ENCODE measurements at regions not wholly inside any gene's neighbourhood (a gene's known extent, or its start where the extent isn't known, plus 50 kb on each side); places are given as distances from the start of the nearest gene placed in this dataset.

DNA sequence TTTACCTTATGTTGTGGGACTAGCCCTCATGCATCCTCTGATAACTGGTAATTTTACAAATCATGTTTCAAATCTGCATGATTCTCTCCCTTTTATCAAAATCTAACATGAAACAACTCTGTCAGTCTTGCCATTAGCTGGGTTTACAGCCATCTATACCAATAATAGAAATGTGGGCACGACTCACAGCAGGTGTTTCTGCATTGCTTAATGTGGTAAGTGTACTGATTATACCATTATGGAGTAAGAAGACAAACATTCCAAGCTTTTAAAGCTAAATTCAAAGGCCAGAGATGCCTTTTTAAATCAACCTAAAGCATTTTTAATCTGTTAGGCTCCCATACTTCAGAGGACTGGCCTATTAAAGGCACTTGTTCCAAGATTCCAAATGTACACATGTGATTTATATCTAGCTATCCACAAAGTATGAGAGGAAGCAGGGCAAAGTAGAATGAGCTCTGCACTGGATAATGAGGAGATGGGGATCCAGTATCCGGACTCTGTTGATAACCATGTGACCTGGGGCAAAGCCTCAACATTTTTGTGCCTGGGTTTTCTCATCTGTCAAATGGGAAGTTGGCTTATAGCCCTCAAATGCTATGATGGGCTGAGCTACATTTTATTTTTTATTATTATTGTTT, 52.3 kb upstream of the FUT8 start:
- no peak for DNase-seq

DNA sequence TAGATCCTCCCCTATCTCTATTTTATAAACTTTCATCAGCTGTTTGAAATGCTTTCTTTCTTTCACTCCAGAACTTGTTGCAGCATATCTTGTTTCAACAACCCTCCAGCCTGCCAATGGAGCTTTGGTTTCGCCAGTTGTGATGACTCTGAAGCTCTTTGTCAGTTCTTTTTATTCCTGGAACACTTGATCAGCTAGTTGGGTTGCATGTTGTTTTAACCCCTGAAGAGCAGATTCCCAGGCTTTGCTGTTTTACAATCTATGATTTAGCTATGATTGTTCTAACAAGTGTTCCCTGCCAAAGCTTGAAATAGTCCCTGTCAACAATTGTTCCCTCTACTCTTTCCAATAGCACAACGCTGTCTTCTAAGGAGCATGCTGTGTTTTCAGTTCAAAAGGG, 50.6 kb upstream of the FUT8 start:
- no peak for DNase-seq
